Fibroblast of lung (primary cell): ENCODE measurements at regions not wholly inside any gene's neighbourhood (a gene's known extent, or its start where the extent isn't known, plus 50 kb on each side); places are given as distances from the start of the nearest gene placed in this dataset.

Source experiments
- EZH2 ChIP-seq: IDR thresholded peaks from 2 replicates; pipeline ENCODE4 v1.5.1; 2012; ENCODE audit warnings: low read length, control low read depth, mild to moderate bottlenecking; ENCODE audit errors: missing control alignments
- TF ChIP-seq, protein P1 (sequence below), 2 donors: IDR thresholded peaks in 1 of 2; conservative IDR thresholded peaks in 1 of 2; 1 replicate in 1 of 2; 2 replicates in 1 of 2; pipeline ENCODE4 v1.5.1; 2011 to 2012; ENCODE audit warnings: low read length in 2 of 2, control low read depth in 1 of 2, inconsistent platforms in 1 of 2, low read depth in 1 of 2, mild to moderate bottlenecking in 1 of 2

DNA sequence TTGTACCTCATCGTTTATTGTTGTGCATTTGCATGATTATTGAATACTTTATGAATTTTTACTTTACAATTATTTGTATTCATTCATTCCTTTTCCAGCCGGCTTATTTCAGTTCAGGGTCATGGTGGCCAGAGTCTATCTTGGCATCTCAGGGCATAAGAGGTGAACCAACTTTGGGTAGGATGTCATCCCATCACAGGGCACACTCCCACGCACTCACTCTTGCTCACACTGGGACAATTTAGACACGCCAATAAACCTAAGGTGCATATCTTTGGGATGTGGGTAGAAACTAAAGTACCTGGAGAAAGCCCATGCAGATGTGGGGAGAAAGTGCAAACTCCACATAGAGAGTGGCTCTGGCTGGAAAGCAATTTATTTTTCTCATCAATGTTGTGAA is 158.1 kb upstream of the MAST4 start:
- TF ChIP-seq, protein P1, sequence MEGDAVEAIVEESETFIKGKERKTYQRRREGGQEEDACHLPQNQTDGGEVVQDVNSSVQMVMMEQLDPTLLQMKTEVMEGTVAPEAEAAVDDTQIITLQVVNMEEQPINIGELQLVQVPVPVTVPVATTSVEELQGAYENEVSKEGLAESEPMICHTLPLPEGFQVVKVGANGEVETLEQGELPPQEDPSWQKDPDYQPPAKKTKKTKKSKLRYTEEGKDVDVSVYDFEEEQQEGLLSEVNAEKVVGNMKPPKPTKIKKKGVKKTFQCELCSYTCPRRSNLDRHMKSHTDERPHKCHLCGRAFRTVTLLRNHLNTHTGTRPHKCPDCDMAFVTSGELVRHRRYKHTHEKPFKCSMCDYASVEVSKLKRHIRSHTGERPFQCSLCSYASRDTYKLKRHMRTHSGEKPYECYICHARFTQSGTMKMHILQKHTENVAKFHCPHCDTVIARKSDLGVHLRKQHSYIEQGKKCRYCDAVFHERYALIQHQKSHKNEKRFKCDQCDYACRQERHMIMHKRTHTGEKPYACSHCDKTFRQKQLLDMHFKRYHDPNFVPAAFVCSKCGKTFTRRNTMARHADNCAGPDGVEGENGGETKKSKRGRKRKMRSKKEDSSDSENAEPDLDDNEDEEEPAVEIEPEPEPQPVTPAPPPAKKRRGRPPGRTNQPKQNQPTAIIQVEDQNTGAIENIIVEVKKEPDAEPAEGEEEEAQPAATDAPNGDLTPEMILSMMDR (conservative IDR thresholded peaks at IDR 0.05 in 1 of 2, IDR thresholded peaks at IDR 0.05 in 1 of 2; ENCODE audit: low read depth in 1 of 2, low read length in 2 of 2) = no peak
- TF ChIP-seq EZH2 = no peak
